HT-29 (cell line): ENCODE measurements at regions not wholly inside any gene's neighbourhood (a gene's known extent, or its start where the extent isn't known, plus 50 kb on each side); places are given as distances from the start of the nearest gene placed in this dataset.

ENCODE experiments used
- DNase-seq: peaks from one replicate; pipeline ENCODE4 v3.0.0-alpha.2; 2015; ENCODE audit warnings: low spot score

- DNase-seq: no peak
These were observed 144.3 kb downstream of the MIS18A start for GRCh38 chr21:32134441-32135130.

GRCh38 chr21:32132881-32133280 lies 146.0 kb downstream of the MIS18A start:
- no peak for DNase-seq

- DNase-seq: no peak
These were observed 146.4 kb downstream of the MIS18A start for GRCh38 chr21:32132409-32132808.

- peak; percentile 3 for DNase-seq
These were observed 146.9 kb downstream of the MIS18A start for GRCh38 chr21:32131960-32132359.

- DNase-seq: no peak
These were observed 147.7 kb downstream of the MIS18A start for GRCh38 chr21:32131164-32131563.

- no peak for DNase-seq
These were observed 148.6 kb downstream of the MIS18A start for GRCh38 chr21:32130031-32130891.

- DNase-seq: no peak
These were observed 151.8 kb downstream of the MIS18A start for GRCh38 chr21:32127081-32127480.

GRCh38 chr21:32122082-32122481 lies 156.8 kb downstream of the MIS18A start:
- DNase-seq: no peak

GRCh38 chr21:32120230-32120629 lies 158.6 kb downstream of the MIS18A start:
- no peak for DNase-seq

- no peak for DNase-seq
These were observed 159.0 kb downstream of the MIS18A start for GRCh38 chr21:32119811-32120210.

GRCh38 chr21:32119389-32119788 lies 159.5 kb downstream of the MIS18A start:
- no peak for DNase-seq

GRCh38 chr21:32114419-32115035 lies 164.3 kb downstream of the MIS18A start:
- DNase-seq: no peak

- no peak for DNase-seq
These were observed 165.4 kb downstream of the MIS18A start for GRCh38 chr21:32113486-32113885.

- DNase-seq: no peak
These were observed 166.7 kb downstream of the MIS18A start for GRCh38 chr21:32112195-32112594.

- DNase-seq: no peak
These were observed 170.3 kb downstream of the MIS18A start for GRCh38 chr21:32108566-32108965.

- no peak for DNase-seq
These were observed 175.5 kb downstream of the MIS18A start for GRCh38 chr21:32103361-32103760.

- DNase-seq: no peak
These were observed 176.4 kb downstream of the MIS18A start for GRCh38 chr21:32102426-32102825.

GRCh38 chr21:32101277-32101676 lies 177.6 kb downstream of the MIS18A start:
- no peak for DNase-seq

GRCh38 chr21:32100423-32100822 lies 178.4 kb downstream of the MIS18A start:
- DNase-seq: no peak

- no peak for DNase-seq
These were observed 178.9 kb downstream of the MIS18A start for GRCh38 chr21:32099812-32100416.

- DNase-seq: peak; percentile 32
These were observed 182.4 kb downstream of the MIS18A start for GRCh38 chr21:32096411-32096810.

- DNase-seq: peak; percentile 24
These were observed 184.0 kb downstream of the MIS18A start for GRCh38 chr21:32094804-32095203.
